ENCODE measurements at regions not wholly inside any gene's neighbourhood (a gene's known extent, or its start where the extent isn't known, plus 50 kb on each side); places are given as distances from the start of the nearest gene placed in this dataset.

GRCh38 chr7:94313926-94314325 lies 80.8 kb upstream of the COL1A2 start:
- no peak for TF ChIP-seq CTCF (tag by site-specific recombination; IDR thresholded peaks at IDR 0.05)
- no peak for TF ChIP-seq ZNF776 (tag by site-specific recombination; IDR thresholded peaks at IDR 0.05; ENCODE audit: borderline replicate concordance)
- no peak for TF ChIP-seq KLF16 (tag by site-specific recombination; IDR thresholded peaks at IDR 0.05)
- no peak for TF ChIP-seq PATZ1 (tag by site-specific recombination; IDR thresholded peaks at IDR 0.05)
- no peak for TF ChIP-seq ZNF138 (tag by site-specific recombination; IDR thresholded peaks at IDR 0.05; ENCODE audit: borderline replicate concordance)
- TF ChIP-seq SETDB1 (IDR thresholded peaks at IDR 0.05; ENCODE audit: insufficient read length, low read length) = no peak
- no peak for TF ChIP-seq ZNF292 (tag by site-specific recombination; IDR thresholded peaks at IDR 0.05; ENCODE audit: borderline replicate concordance, low read depth)
- no peak for TF ChIP-seq ZBTB21 (tag by site-specific recombination; IDR thresholded peaks at IDR 0.05)
- no peak for TF ChIP-seq ZNF544 (tag by site-specific recombination; IDR thresholded peaks at IDR 0.05)
- no peak for TF ChIP-seq SALL2 (tag by site-specific recombination; IDR thresholded peaks at IDR 0.05; ENCODE audit: borderline replicate concordance)
- no peak for TF ChIP-seq PBX3 (CRISPR knock-in tag; IDR thresholded peaks at IDR 0.05)
- TF ChIP-seq ZNF664 (tag by site-specific recombination; IDR thresholded peaks at IDR 0.05) = no peak
